HG02798 (cell line): ENCODE measurements at regions not wholly inside any gene's neighbourhood (a gene's known extent, or its start where the extent isn't known, plus 50 kb on each side); places are given as distances from the start of the nearest gene placed in this dataset.
A peak's percentile ranks its signal among the peaks of the same experiment; 100 is the strongest.

Source experiments
- ATAC-seq: cut with Tn5 transposase; IDR thresholded peaks from one replicate; pipeline ENCODE4 v1.9.1; 2021; ENCODE audit warnings: mild to moderate bottlenecking; ENCODE audit not compliant: unreplicated experiment, poor library complexity

- ATAC-seq = no peak
Measured at GRCh38 chr5:164959761-164960160, 1454.3 kb downstream of the MAT2B start.

DNA sequence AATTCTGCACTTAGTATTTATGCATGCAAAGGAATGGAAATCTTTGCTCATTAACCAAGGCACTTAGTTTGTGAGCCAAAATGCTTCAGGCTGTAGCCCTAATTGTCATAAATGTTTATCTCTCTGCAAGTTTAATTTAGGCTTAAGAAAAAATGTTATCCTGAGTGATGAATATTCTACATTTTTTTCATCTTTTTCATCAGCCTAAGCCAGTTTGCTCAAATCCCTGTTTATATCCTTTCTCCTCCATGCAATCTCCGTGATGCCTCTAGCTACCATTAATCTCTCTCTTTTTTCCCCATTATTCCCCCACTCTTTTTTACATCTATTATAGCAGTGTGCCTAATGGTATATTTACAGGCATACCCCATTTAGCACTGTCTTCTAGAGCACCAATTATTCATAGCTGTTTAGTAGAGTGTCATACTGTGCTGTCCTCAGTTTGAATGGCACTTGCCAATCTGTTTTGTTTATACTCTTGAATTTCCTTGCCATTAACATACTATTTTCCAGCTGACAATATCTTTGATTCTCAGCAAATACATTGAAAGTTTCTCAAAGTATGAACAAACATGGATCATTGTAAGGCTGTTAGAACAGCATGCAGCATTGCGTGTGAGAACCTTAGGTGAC, 1457.0 kb downstream of the MAT2B start:
- ATAC-seq = no peak

DNA sequence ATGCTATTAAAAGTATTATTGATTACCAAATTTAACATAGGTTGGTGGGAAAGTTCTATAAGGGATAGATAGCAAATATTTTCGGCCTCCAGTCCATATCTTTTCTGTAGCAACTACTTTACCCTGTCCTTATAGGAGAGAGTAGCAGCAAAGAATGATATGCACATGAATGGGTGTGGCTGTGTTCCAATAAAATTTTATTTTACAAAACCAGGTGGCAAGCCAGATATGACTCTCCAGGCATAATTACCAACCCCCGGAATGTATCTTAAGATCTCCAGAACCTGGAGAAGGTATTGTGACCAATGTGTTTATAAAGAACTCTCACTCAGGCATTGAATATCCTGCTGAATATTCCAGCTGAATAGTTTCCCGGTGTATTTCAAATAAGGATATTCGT, 1461.2 kb downstream of the MAT2B start:
- no peak for ATAC-seq

DNA sequence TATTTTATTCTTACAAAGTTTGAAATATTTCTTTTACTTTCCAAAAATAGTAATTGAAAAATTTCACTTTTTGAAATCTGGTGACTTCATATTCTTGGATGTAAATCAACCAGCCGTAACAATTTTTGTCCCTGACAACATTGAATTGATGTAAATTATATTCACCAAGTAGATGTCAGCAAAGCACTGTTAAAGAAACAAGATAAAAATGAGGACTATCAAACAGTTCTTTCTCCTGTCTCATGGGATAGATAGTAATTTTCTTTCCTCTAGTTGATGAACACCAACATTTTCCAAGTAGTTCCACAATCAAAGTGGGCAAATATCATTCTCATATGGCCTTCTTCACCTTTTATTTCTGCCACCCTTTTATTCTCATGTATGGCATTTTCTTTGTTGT, 1461.9 kb downstream of the MAT2B start:
- no peak for ATAC-seq

- ATAC-seq = no peak
Measured at GRCh38 chr5:164972973-164973372, 1467.6 kb downstream of the MAT2B start.

DNA sequence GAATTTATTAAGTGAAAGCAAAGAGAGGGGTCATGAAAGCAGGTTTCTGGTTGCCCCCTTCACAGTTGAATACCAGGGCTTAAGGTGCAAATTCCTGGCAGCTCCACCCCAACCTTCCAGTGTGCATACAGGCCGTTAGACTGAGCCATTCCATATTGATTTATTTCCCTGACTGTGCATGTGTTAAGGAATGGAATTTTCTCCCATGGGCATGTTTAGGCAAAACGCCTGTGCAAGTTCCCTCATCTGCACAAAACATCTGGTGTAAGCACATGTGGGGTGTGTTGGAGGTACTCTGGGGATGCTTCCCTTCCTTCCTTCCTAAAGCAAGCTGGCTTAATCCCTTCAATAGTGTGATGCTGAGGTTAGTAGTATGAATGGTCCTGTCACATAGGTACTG, 1470.6 kb downstream of the MAT2B start:
- ATAC-seq = no peak

DNA sequence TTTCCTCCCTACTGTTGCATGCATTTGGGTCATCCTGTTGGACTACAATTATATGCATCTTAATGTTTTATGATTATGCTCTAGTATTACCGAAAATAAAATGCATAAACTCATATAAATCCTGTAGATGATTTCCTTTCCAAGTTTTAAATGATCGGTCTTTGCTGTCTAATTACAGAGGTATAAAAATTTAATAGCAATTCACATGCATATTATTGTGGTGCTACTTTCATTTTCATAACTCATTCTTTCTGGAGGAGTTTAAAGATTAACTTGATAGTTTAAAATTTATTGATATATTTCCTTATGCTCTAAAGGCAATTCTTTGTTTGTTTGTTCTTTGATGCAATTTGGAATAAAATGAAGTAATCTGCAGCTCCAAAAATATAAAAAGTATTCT, 1475.1 kb downstream of the MAT2B start:
- no peak for ATAC-seq

GRCh38 chr5:164998142-164998541, 1492.7 kb downstream of the MAT2B start:
- ATAC-seq = no peak

DNA sequence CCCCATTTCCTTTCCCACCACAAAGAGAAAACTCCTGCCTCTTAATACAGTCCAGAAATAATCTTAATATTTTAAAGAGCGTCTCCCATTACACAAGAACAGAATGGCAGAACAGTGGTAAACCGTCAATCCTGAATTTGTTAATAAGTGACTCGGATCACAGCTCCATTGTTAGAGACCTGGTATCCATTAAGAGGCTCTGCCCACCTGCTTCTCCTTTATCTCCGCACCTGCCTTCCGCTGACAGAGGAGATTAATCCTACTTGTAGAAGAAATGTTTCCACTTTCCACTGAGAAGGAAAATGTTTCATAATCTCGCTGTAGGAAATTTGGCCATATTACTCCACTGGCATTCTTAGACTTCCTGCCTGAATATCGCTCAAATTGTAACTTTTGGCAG, 1493.2 kb downstream of the MAT2B start:
- ATAC-seq = no peak

DNA sequence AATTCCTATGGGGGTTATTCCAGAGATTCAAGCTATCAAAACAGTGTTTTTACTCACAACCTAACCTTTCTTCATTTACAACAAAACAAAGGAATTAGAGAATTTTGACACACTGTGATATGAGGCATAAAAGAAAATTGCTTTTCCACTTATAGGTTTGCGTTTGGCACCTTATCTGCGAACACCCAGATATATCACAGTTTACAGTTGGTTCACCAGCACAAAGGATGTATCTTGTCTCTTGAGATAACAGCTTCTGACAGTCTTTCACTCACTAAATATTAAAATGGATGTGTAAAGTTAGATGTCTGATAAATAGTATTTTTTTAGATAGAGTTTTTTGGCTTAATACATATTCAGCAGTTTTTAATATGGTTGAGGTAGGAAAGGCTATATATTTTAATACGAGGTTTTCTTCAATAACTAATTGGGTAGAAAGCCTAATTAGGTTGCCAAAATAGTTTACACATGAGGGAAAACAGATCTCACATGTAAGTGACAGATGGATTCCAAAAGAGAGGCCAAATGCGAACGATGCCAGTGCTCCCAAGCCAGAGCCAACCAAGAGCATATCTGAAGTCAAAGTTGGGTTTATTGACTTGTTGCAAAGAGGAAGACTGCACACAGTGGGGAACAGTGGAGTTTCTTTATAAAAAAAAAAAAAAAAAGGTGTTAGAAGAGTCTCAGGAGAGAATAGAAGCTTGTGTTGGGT, 1495.2 kb downstream of the MAT2B start:
- no peak for ATAC-seq

DNA sequence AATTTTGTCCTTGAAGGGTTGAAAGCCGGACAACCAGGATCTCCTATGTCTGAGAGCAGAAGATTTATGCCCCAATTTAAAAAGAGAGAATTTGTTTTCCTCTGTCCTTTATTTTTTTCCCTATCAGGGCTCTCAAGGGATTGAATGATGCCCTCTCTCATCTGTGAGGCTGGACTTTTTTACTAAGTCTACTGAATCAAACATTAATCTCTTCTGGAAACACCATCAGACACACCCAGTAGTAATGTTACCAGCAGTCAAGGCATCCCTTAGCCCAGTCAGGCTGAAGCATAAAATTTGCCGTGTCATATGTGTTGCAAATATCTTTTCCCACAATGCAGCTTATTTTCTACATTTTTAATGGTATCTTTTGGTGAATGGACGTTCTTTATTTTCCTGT, 1497.9 kb downstream of the MAT2B start:
- no peak for ATAC-seq

- ATAC-seq = no peak
Measured at GRCh38 chr5:165004175-165004574, 1498.8 kb downstream of the MAT2B start.

- no peak for ATAC-seq
Measured at GRCh38 chr5:165014439-165014838, 1509.0 kb downstream of the MAT2B start.

DNA sequence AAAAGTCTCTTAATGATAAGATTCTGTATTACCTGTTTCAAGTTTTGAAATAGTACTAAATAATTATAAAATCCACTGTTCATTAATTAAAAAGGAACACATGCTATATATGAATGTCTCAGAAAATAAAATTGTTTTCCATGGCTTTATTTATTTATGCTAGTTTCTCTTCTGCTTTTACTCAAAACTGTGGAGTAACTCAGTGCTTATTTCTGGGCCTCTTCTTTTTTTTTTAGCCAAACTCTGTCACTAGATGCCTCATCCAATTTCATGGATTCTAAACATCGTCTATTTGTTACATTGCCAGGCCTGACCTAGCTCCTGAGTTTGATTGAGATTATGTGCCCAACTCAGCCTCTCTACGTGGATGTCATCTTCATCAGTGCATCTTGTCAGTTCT, 1509.7 kb downstream of the MAT2B start:
- ATAC-seq = no peak

GRCh38 chr5:165015547-165015946, 1510.1 kb downstream of the MAT2B start:
- ATAC-seq = no peak

DNA sequence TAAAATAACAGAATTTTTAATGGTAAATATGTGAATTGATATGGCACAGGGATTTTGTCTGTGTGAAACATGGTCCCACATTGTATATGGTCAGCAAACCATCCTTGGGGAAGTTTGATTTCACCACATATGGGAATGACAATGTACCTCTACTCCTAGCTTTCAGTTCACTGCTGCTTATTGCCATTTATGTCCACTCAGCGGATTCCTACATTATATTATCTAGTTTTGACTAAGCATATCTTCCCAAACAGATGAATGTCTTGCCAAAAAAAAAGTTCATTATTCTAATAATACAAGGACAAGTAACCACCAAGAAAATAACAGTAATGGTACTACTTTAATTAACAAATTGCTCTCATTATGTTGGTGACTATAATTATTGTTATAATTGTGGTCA, 1521.6 kb downstream of the MAT2B start:
- no peak for ATAC-seq

DNA sequence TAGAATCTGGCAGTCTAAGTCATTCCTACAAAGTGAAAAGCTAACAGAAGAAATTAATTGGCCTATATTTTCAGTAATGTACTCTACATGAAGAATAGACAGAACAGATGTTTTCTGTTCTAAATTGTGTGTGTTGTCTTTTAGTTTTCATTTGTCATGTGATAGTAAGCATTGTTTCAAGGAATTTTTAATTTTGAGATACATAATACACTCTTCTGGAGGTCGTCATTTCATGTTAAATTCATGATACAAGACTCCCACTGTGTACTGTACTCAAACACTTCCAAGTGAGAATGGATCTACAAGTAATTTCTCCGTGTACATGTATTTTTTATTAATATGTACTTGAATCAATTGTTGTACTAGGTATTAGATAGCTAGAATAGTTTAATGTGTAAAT, 1522.9 kb downstream of the MAT2B start:
- ATAC-seq = no peak

GRCh38 chr5:165029099-165029870, 1523.9 kb downstream of the MAT2B start:
- peak; percentile 60 for ATAC-seq

DNA sequence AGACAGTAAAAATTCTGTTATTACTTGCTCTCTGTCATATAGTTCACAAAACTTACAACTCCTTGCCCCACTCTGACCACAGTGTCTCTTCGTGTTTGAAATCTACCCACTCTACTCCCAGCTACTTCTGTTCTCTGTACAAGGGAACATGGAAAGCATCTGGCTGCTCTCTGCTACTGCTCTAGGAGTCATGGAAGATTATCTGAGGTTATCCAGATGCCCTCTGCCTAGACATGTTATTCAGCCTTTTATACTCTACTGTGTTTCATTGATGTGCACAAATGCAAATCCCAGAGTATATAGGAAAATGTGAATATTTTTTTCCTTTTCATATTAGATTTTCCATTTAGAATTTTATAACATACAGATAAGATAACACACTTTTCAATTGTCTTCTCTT, 1525.6 kb downstream of the MAT2B start:
- no peak for ATAC-seq

GRCh38 chr5:165031371-165031770, 1526.0 kb downstream of the MAT2B start:
- no peak for ATAC-seq

- ATAC-seq = no peak
Measured at GRCh38 chr5:165035520-165035919, 1530.1 kb downstream of the MAT2B start.

DNA sequence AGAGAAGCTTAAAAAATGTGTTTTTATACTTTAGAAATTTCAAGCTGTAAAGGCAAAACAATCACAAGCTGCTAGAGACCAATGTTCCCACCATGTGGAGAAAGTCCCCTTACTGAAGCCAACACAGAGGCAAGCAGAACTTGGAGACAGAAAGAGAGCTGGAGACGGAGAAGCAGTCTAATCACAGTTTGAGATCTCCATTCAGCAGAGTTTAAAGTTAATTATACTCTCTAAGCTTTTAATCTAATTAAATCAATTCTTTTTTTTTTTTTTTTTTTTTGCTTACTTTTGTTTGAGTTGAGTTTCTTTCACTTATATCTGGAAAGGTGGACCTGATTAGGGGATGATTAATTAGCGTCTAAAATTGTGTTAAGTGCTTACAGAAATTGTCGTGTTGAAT, 1534.3 kb downstream of the MAT2B start:
- no peak for ATAC-seq
